Left lung (tissue), 4 donors: ENCODE measurements at regions not wholly inside any gene's neighbourhood (a gene's known extent, or its start where the extent isn't known, plus 50 kb on each side); places are given as distances from the start of the nearest gene placed in this dataset.

Source experiments
- ATAC-seq: fragments of 200-7000 bp; cut with Tn5 transposase; one replicate; pipeline ENCODE4 v1.9.1; 2020; ENCODE audit warnings: moderate library complexity
- DNase-seq, 4 donors: peaks; one replicate each; pipeline ENCODE4 v3.0.0-alpha.2; 2013 to 2020
- H3K27ac ChIP-seq, 2 donors: fragments of 200-600 bp; sonication (generic) in 1 of 2; one replicate each; pipeline versions ENCODE4 v1.5.0 to v1.8.0; 2020 to 2021
- H3K27me3 ChIP-seq, 2 donors: fragments of 200-600 bp; sonication (generic) in 1 of 2; one replicate each; pipeline versions ENCODE4 v1.5.0 to v1.8.0; 2020 to 2021
- H3K36me3 ChIP-seq, 2 donors: fragments of 200-600 bp; sonication (generic) in 1 of 2; one replicate each; pipeline versions ENCODE4 v1.5.0 to v1.8.0; 2020 to 2021
- H3K4me1 ChIP-seq, 2 donors: fragments of 200-600 bp; one replicate each; pipeline ENCODE4 v1.8.0; 2021
- H3K4me3 ChIP-seq, 2 donors: fragments of 200-600 bp; sonication (generic) in 1 of 2; one replicate each; pipeline versions ENCODE4 v1.5.0 to v1.8.0; 2020 to 2021; ENCODE audit warnings: mild to moderate bottlenecking in 1 of 2
- H3K9me3 ChIP-seq, 2 donors: fragments of 200-600 bp; sonication (generic) in 1 of 2; one replicate each; pipeline versions ENCODE4 v1.5.0 to v1.8.0; 2020 to 2021
- intact Hi-C, 2 donors: fragments of 100-400 bp; cut with DNase I; formaldehyde crosslinking; loops; one replicate each; pipeline versions ENCODE4 v1.11.2 to v1.14.2; 2022
- TF ChIP-seq, protein P1 (sequence below), 2 donors: fragments of 200-600 bp; sonication (generic) in 1 of 2; IDR thresholded peaks; one replicate each; pipeline versions ENCODE4 v1.5.0 to v1.8.0; 2021; ENCODE audit warnings: antibody characterized with exemption in 2 of 2
- donor health status: DM: no; HTN: yes; CAD: no.
- donor health status: DM: no; HTN: no; CAD: no.

GRCh38 chr18:25496544-25496943 lies 144.6 kb upstream of the ZNF521 start:
- H3K4me3 ChIP-seq = no peak overlapping the region
- no peak overlapping the region for H3K27ac ChIP-seq
- no peaks in the 10 kb centered on the region for H3K4me1 ChIP-seq
- H3K27me3 ChIP-seq = no peaks in the 10 kb centered on the region
- no peak for ATAC-seq
- DNase-seq = no peak
- peaks cover 0 to 7% of the 10 kb centered on the region in 2 donors for H3K9me3 ChIP-seq
- intact Hi-C loops = no loop called here
- TF ChIP-seq, protein P1, sequence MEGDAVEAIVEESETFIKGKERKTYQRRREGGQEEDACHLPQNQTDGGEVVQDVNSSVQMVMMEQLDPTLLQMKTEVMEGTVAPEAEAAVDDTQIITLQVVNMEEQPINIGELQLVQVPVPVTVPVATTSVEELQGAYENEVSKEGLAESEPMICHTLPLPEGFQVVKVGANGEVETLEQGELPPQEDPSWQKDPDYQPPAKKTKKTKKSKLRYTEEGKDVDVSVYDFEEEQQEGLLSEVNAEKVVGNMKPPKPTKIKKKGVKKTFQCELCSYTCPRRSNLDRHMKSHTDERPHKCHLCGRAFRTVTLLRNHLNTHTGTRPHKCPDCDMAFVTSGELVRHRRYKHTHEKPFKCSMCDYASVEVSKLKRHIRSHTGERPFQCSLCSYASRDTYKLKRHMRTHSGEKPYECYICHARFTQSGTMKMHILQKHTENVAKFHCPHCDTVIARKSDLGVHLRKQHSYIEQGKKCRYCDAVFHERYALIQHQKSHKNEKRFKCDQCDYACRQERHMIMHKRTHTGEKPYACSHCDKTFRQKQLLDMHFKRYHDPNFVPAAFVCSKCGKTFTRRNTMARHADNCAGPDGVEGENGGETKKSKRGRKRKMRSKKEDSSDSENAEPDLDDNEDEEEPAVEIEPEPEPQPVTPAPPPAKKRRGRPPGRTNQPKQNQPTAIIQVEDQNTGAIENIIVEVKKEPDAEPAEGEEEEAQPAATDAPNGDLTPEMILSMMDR (IDR thresholded peaks at IDR 0.05) = no peak
- no peaks in the 10 kb centered on the region for H3K36me3 ChIP-seq

- H3K9me3 ChIP-seq = peaks cover 0 to 7% of the 10 kb centered on the region in 2 donors
- no peak overlapping the region for H3K4me3 ChIP-seq
- intact Hi-C loops = no loop called here
- no peaks in the 10 kb centered on the region for H3K36me3 ChIP-seq
- TF ChIP-seq, protein P1 (IDR thresholded peaks at IDR 0.05) = no peak
- no peaks in the 10 kb centered on the region for H3K4me1 ChIP-seq
- H3K27me3 ChIP-seq = no peaks in the 10 kb centered on the region
- ATAC-seq (no peak), DNase-seq (no peak)
- no peak overlapping the region for H3K27ac ChIP-seq
Measured at GRCh38 chr18:25495606-25496005, 143.6 kb upstream of the ZNF521 start.

DNA sequence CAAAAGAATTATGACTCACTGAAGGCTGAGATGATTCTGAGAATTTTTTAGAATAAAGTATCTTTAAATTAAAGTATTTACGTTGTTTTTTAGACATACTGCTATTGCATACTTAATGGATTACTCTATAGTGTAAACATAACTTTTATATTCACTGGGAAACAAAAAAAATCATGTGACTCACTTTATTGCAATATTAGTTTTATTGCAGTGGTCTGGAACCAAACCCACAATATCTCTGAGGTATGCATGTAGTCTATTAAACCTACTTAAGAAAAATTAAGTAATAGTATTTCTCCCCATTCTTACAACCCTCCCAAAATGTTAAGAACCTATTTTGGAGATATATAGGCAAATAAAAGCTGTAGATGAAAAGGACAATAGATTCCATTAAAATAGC lies 142.9 kb upstream of the ZNF521 start:
- peaks cover 0 to 7% of the 10 kb centered on the region in 2 donors for H3K9me3 ChIP-seq
- H3K27ac ChIP-seq = no peak overlapping the region
- ATAC-seq (no peak), DNase-seq (no peak)
- no peaks in the 10 kb centered on the region for H3K27me3 ChIP-seq
- H3K4me3 ChIP-seq = no peak overlapping the region
- H3K36me3 ChIP-seq = no peaks in the 10 kb centered on the region
- TF ChIP-seq, protein P1 (IDR thresholded peaks at IDR 0.05) = no peak
- intact Hi-C loops = no loop called here
- no peaks in the 10 kb centered on the region for H3K4me1 ChIP-seq

DNA sequence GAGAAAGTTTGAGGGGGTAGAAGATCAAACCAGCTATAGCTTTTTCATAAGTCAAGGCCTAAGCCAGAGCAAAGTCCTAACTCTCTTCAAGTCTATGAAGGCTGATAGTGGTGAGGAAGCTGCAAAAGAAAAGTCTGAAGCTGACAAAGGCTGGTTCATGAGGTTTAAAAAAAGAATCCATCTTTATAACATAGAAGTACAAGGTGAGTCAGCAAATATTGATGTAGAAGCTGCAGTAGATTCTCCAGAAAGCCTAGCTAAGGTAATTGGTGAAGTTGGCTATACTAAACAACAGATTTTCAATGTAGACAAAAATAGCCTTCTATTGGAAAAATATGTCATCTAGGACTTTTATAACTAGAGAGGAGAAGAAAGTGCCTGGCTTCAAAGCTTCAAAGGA lies 141.4 kb upstream of the ZNF521 start:
- ATAC-seq (no peak), DNase-seq (no peak)
- no peak overlapping the region for H3K27ac ChIP-seq
- intact Hi-C loops = no loop called here
- no peaks in the 10 kb centered on the region for H3K36me3 ChIP-seq
- no peaks in the 10 kb centered on the region for H3K4me1 ChIP-seq
- no peaks in the 10 kb centered on the region for H3K27me3 ChIP-seq
- H3K4me3 ChIP-seq = no peak overlapping the region
- TF ChIP-seq, protein P1 (IDR thresholded peaks at IDR 0.05) = no peak
- peaks cover 0 to 7% of the 10 kb centered on the region in 2 donors for H3K9me3 ChIP-seq

GRCh38 chr18:25490316-25490715 lies 138.3 kb upstream of the ZNF521 start:
- Histone ChIP-seq H3K27ac (no peak overlapping the region), H3K27me3 (no peaks in the 10 kb centered on the region), H3K9me3 (peaks cover 0 to 7% of the 10 kb centered on the region in 2 donors), H3K36me3 (no peaks in the 10 kb centered on the region), H3K4me3 (no peak overlapping the region), H3K4me1 (no peaks in the 10 kb centered on the region)
- intact Hi-C loops = no loop called here
- TF ChIP-seq, protein P1 (IDR thresholded peaks at IDR 0.05) = no peak
- no peak for ATAC-seq
- DNase-seq = no peak
